ENCODE measurements at regions not wholly inside any gene's neighbourhood (a gene's known extent, or its start where the extent isn't known, plus 50 kb on each side); places are given as distances from the start of the nearest gene placed in this dataset.

DNA sequence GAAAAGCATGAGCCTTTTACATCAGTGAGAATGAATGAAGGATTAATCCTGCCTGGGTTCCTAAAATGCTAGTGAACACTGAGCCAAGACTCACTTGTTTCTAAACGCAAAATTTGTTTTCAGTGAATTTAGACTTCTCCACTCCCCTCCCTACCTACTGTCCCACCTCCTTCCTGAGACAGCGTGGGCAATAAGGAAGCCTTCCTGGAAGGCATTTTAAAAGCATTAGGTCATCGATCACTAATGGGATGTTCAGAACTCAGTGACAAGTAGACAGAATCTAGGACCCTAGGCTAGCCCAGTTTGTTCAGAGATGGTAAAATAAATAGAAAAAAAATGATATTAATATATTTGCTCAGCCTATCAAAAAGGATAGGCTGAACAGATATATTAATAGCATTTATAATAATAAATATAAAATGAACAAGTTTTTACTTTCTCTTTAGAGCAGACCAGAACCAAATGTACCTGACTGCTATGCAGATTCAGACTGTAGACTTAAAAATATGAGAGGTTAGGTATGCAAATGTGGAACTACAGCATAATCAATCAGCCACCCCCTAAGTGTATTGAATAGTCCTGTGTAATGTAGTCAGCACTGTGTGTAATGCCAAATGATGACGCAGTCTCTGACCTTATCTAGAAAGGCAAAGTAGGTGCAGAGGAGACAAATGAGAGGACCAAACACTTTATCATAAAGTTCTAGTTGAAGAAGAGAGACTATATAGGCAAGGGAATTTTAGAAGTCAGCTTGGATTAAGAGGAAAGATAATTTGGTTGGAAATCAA is 331.1 kb downstream of the GPAT3 start:
- Mint-ChIP-seq H3K4me1 (ENCODE audit: low read depth, unreplicated experiment) (no peaks in the 10 kb centered on the region), H3K4me3 (ENCODE audit: unreplicated experiment) (no peak overlapping the region), H3K9me3 (ENCODE audit: unreplicated experiment) (no peaks in the 10 kb centered on the region), H3K36me3 (ENCODE audit: unreplicated experiment) (no peaks in the 10 kb centered on the region), H3K27me3 (ENCODE audit: unreplicated experiment) (no peaks in the 10 kb centered on the region), H3K27ac (ENCODE audit: unreplicated experiment) (no peak overlapping the region)
- no peak for DNase-seq
- TF ChIP-seq CTCF (IDR thresholded peaks at IDR 0.05; ENCODE audit: partially characterized antibody, unreplicated experiment) = no peak

GRCh38 chr4:83865417-83866150 is 329.7 kb downstream of the GPAT3 start:
- TF ChIP-seq CTCF (IDR thresholded peaks at IDR 0.05; ENCODE audit: partially characterized antibody, unreplicated experiment) = no peak
- Mint-ChIP-seq H3K4me1 (ENCODE audit: low read depth, unreplicated experiment) (no peaks in the 10 kb centered on the region), H3K36me3 (ENCODE audit: unreplicated experiment) (no peaks in the 10 kb centered on the region), H3K27me3 (ENCODE audit: unreplicated experiment) (peaks cover 2% of the 10 kb centered on the region), H3K27ac (ENCODE audit: unreplicated experiment) (no peak overlapping the region), H3K4me3 (ENCODE audit: unreplicated experiment) (no peak overlapping the region), H3K9me3 (ENCODE audit: unreplicated experiment) (no peaks in the 10 kb centered on the region)
- DNase-seq = no peak

DNA sequence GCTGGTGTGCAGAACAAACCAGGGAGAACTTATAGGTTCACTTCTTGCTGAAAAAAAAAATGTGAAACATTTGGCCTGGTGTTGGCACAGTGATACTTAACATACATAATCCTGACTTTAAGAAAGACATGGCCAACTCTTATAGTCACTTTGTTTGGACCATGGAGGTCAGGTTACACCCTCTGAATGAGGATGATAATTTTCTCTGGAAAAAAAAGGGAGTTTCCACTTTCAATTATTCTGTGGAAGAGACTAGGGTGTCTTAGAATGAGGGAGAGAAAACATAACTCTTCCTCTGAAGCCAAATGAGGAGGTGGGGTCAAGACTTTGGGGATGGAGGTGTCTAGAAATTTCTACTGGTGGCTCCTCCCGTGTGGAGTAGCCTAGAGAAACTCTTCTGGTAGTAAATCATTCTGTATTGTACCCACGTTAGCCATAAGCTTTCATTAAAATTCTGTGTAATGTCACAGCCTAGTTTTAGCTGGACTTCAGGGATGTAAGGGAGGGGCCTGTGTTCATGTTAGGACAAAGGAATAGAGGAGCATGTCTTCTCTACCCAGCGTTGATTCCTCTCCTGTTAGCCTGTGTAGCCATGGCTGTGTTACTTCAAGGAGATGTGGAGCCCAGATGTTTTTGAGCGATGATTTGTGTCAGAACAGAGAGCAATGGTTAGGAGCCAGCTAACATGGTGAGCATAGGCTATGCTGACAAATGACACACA is 328.3 kb downstream of the GPAT3 start:
- H3K4me1 Mint-ChIP-seq (ENCODE audit: low read depth, unreplicated experiment) = no peaks in the 10 kb centered on the region
- no peak overlapping the region for H3K4me3 Mint-ChIP-seq (ENCODE audit: unreplicated experiment)
- TF ChIP-seq CTCF (IDR thresholded peaks at IDR 0.05; ENCODE audit: partially characterized antibody, unreplicated experiment) = no peak
- no peak overlapping the region for H3K27ac Mint-ChIP-seq (ENCODE audit: unreplicated experiment)
- peaks cover 2% of the 10 kb centered on the region for H3K27me3 Mint-ChIP-seq (ENCODE audit: unreplicated experiment)
- no peaks in the 10 kb centered on the region for H3K36me3 Mint-ChIP-seq (ENCODE audit: unreplicated experiment)
- H3K9me3 Mint-ChIP-seq (ENCODE audit: unreplicated experiment) = no peaks in the 10 kb centered on the region
- DNase-seq = no peak

GRCh38 chr4:83862471-83862870 is 326.6 kb downstream of the GPAT3 start:
- H3K27ac Mint-ChIP-seq (ENCODE audit: unreplicated experiment) = no peak overlapping the region
- TF ChIP-seq CTCF (IDR thresholded peaks at IDR 0.05; ENCODE audit: partially characterized antibody, unreplicated experiment) = no peak
- H3K4me1 Mint-ChIP-seq (ENCODE audit: low read depth, unreplicated experiment) = no peaks in the 10 kb centered on the region
- peaks cover 2% of the 10 kb centered on the region for H3K27me3 Mint-ChIP-seq (ENCODE audit: unreplicated experiment)
- no peak for DNase-seq
- H3K9me3 Mint-ChIP-seq (ENCODE audit: unreplicated experiment) = no peaks in the 10 kb centered on the region
- no peaks in the 10 kb centered on the region for H3K36me3 Mint-ChIP-seq (ENCODE audit: unreplicated experiment)
- no peak overlapping the region for H3K4me3 Mint-ChIP-seq (ENCODE audit: unreplicated experiment)
